WTC11 (cell line): ENCODE measurements at regions not wholly inside any gene's neighbourhood (a gene's known extent, or its start where the extent isn't known, plus 50 kb on each side); places are given as distances from the start of the nearest gene placed in this dataset.

Source experiments
- CTCF ChIP-seq: fragments of 200-600 bp; IDR thresholded peaks from 2 replicates; pipeline ENCODE4 v1.8.0; 2022; ENCODE audit warnings: antibody characterized with exemption
- E2F1 ChIP-seq: sonication (generic); formaldehyde crosslinking; IDR thresholded peaks from 2 replicates; pipeline ENCODE4 v1.8.0; 2022; ENCODE audit warnings: mild to moderate bottlenecking, missing genetic modification reagents
- E2F4 ChIP-seq: sonication (generic); formaldehyde crosslinking; IDR thresholded peaks from 2 replicates; pipeline ENCODE4 v1.8.1; 2022; ENCODE audit warnings: low read depth, mild to moderate bottlenecking, moderate library complexity, missing genetic modification reagents, borderline replicate concordance
- GABPB1 ChIP-seq: sonication (generic); formaldehyde crosslinking; IDR thresholded peaks from 2 replicates; pipeline ENCODE4 v1.8.1; 2023; ENCODE audit warnings: mild to moderate bottlenecking, missing genetic modification reagents
- JUN ChIP-seq: sonication (generic); formaldehyde crosslinking; IDR thresholded peaks from 2 replicates; pipeline ENCODE4 v1.8.0; 2023; ENCODE audit warnings: mild to moderate bottlenecking, missing genetic modification reagents
- TCF7 ChIP-seq: sonication (generic); formaldehyde crosslinking; IDR thresholded peaks from 2 replicates; pipeline ENCODE4 v1.8.0; 2022; ENCODE audit warnings: mild to moderate bottlenecking, low read depth, missing genetic modification reagents, moderate library complexity
- TEAD4 ChIP-seq: sonication (generic); formaldehyde crosslinking; IDR thresholded peaks from 2 replicates; pipeline ENCODE4 v1.8.0; 2022; ENCODE audit warnings: mild to moderate bottlenecking, missing genetic modification reagents
- USF1 ChIP-seq: sonication (generic); formaldehyde crosslinking; IDR thresholded peaks from 2 replicates; pipeline ENCODE4 v1.8.0; 2022; ENCODE audit warnings: mild to moderate bottlenecking, missing genetic modification reagents
- ZNF121 ChIP-seq: sonication (generic); formaldehyde crosslinking; IDR thresholded peaks from 2 replicates; pipeline ENCODE4 v1.8.0; 2023; ENCODE audit warnings: missing genetic modification reagents
- ZNF232 ChIP-seq: sonication (generic); formaldehyde crosslinking; IDR thresholded peaks from 2 replicates; pipeline ENCODE4 v1.8.0; 2022; ENCODE audit warnings: mild to moderate bottlenecking, missing genetic modification reagents
- TF ChIP-seq, protein P1 (sequence below): sonication (generic); formaldehyde crosslinking; conservative IDR thresholded peaks from 2 replicates; pipeline ENCODE4 v1.8.1; 2023; ENCODE audit warnings: mild to moderate bottlenecking, low read depth, missing genetic modification reagents, moderate library complexity
- TF ChIP-seq, protein P2 (sequence below): sonication (generic); formaldehyde crosslinking; IDR thresholded peaks from 2 replicates; pipeline ENCODE4 v1.8.0; 2022; ENCODE audit warnings: missing genetic modification reagents
- TF ChIP-seq, protein P3 (sequence below): sonication (generic); formaldehyde crosslinking; IDR thresholded peaks from 2 replicates; pipeline ENCODE4 v1.8.1; 2023; ENCODE audit warnings: mild to moderate bottlenecking, missing genetic modification reagents

DNA sequence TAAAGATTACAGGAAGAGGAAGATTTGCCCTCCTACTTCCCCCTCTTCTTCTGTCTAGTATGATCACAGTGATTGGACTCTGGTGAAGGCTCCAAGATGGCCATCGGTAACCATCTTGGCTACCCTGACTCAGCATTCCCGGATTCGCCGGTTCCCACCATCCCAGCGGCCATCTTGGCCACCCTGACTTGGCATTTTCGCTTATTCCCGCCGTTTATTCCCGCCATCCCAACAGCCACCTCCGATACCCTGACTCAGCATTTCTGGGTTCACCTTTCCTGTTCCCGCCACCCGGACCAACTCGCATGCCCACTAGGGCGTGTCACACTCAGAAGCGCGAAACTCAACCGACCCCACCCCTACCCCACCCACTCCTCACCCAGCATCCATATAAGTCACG, 95.4 kb upstream of the GRIN2A start:
- TF ChIP-seq CTCF (no peak), TEAD4 (CRISPR knock-in tag) (no peak), E2F1 (CRISPR knock-in tag) (no peak), JUN (CRISPR knock-in tag) (no peak), ZNF121 (no peak), TCF7 (CRISPR knock-in tag) (no peak), USF1 (no peak), E2F4 (CRISPR knock-in tag) (no peak), ZNF232 (CRISPR knock-in tag) (no peak), GABPB1 (no peak)
- TF ChIP-seq, protein P1, sequence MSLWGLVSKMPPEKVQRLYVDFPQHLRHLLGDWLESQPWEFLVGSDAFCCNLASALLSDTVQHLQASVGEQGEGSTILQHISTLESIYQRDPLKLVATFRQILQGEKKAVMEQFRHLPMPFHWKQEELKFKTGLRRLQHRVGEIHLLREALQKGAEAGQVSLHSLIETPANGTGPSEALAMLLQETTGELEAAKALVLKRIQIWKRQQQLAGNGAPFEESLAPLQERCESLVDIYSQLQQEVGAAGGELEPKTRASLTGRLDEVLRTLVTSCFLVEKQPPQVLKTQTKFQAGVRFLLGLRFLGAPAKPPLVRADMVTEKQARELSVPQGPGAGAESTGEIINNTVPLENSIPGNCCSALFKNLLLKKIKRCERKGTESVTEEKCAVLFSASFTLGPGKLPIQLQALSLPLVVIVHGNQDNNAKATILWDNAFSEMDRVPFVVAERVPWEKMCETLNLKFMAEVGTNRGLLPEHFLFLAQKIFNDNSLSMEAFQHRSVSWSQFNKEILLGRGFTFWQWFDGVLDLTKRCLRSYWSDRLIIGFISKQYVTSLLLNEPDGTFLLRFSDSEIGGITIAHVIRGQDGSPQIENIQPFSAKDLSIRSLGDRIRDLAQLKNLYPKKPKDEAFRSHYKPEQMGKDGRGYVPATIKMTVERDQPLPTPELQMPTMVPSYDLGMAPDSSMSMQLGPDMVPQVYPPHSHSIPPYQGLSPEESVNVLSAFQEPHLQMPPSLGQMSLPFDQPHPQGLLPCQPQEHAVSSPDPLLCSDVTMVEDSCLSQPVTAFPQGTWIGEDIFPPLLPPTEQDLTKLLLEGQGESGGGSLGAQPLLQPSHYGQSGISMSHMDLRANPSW, result no peak
- TF ChIP-seq, protein P2, sequence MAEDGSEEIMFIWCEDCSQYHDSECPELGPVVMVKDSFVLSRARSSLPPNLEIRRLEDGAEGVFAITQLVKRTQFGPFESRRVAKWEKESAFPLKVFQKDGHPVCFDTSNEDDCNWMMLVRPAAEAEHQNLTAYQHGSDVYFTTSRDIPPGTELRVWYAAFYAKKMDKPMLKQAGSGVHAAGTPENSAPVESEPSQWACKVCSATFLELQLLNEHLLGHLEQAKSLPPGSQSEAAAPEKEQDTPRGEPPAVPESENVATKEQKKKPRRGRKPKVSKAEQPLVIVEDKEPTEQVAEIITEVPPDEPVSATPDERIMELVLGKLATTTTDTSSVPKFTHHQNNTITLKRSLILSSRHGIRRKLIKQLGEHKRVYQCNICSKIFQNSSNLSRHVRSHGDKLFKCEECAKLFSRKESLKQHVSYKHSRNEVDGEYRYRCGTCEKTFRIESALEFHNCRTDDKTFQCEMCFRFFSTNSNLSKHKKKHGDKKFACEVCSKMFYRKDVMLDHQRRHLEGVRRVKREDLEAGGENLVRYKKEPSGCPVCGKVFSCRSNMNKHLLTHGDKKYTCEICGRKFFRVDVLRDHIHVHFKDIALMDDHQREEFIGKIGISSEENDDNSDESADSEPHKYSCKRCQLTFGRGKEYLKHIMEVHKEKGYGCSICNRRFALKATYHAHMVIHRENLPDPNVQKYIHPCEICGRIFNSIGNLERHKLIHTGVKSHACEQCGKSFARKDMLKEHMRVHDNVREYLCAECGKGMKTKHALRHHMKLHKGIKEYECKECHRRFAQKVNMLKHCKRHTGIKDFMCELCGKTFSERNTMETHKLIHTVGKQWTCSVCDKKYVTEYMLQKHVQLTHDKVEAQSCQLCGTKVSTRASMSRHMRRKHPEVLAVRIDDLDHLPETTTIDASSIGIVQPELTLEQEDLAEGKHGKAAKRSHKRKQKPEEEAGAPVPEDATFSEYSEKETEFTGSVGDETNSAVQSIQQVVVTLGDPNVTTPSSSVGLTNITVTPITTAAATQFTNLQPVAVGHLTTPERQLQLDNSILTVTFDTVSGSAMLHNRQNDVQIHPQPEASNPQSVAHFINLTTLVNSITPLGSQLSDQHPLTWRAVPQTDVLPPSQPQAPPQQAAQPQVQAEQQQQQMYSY (CRISPR knock-in tag), result no peak
- TF ChIP-seq, protein P3, sequence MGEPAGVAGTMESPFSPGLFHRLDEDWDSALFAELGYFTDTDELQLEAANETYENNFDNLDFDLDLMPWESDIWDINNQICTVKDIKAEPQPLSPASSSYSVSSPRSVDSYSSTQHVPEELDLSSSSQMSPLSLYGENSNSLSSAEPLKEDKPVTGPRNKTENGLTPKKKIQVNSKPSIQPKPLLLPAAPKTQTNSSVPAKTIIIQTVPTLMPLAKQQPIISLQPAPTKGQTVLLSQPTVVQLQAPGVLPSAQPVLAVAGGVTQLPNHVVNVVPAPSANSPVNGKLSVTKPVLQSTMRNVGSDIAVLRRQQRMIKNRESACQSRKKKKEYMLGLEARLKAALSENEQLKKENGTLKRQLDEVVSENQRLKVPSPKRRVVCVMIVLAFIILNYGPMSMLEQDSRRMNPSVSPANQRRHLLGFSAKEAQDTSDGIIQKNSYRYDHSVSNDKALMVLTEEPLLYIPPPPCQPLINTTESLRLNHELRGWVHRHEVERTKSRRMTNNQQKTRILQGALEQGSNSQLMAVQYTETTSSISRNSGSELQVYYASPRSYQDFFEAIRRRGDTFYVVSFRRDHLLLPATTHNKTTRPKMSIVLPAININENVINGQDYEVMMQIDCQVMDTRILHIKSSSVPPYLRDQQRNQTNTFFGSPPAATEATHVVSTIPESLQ (CRISPR knock-in tag), result no peak
